SKM-1 (cell line): ENCODE measurements at regions not wholly inside any gene's neighbourhood (a gene's known extent, or its start where the extent isn't known, plus 50 kb on each side); places are given as distances from the start of the nearest gene placed in this dataset.

Source experiments
- DNase-seq: peaks from one replicate; lab custom pipeline; 2025; ENCODE audit not compliant: unreplicated experiment; lab: John Stamatoyannopoulos, UW

DNA sequence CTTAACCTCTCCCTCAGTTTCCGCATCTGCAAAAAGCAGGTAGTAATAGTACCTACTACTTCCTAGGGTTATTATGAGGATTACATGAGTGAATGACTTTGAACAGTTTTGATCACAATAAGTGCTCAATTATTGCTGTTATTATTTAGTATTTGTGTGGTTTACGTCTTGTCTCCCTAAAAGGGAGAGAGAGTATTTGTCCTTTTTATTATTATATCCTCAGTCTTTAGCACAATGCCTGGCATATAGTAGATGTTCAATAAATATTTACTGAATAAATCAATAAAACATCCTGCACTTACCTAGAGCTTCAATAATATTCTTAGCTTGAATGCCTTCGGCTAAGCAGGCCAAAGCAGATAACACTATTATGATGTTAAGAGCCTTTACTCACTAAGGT is 160.0 kb downstream of the TANC2 start:
- DNase-seq, result no peak

DNA sequence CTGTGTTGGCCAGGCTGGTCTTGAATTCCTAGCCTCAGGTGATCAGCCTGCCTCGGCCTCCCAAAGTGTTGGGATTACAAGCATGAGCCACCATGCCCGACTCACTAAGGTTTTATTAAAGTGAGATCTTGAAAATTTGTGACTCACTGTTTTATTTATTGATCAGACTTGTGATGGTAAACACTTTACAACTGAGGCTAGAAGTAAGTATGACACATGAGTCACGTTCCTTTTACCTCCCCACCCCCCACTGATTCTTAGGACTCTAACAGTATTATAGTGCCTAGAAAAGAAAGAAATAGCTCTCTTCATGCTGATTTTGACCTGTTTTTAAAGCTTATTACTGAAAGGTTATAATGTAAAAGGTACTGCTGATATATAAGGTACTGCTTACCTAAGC is 160.6 kb downstream of the TANC2 start:
- no peak for DNase-seq

DNA sequence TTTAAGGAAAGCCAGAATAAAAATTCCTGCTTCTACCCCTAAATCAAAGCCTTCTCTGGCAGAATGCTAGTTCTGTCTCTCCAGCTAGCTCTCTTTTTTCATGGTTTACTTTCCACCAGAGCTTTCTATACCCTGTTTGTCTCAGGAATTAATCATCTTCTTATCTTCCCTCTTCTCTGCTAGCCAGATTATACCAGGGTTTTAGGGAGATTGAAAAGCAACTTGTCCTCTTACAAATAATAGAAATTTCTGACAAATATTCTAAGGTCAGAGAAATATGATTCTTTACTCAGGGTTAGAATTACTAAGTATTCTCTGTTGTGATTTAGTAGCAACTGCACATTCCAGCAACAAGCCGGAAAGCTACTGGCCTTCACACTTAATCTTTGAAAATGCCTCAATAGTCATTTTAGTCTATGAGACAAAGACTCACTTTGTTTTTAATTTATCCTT is 166.4 kb downstream of the TANC2 start:
- DNase-seq, result no peak

DNA sequence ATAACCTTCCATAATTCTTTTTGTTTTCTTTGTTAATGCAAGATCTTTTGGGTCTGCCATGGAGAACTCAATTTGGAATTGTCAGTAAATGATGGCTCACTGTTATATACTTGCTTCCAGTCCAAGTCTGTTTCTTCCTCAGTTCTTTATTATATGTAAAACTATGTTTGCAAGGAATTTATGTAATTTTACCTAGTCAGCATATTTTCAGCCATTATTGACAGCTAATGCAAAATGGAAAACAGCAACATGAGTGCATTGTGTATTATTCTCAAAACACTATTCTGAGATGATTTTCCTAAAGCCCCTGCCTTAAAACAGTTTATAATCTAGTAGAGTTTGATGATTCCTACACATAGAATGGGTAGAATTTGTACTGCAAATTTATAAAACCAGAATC is 167.5 kb downstream of the TANC2 start:
- DNase-seq, result no peak

DNA sequence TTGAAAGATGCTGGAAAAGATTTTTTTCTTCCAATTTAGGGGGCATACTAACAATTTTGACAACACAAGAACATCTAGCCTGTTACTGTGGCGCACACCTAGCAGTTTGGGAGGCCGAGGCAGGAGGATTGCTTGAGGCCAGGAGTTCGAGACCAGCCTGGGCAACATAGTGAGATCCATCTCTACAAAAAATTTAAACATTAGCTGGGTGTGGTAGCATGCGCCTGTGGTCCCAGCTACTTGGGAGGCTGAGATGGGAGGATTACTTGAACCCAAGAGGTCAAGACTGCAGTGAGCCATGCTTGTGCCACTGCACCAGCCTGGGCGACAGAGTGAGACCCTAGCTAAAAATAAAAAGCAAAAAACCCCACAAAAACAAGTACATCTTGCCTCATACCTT is 168.8 kb downstream of the TANC2 start:
- DNase-seq, result no peak

DNA sequence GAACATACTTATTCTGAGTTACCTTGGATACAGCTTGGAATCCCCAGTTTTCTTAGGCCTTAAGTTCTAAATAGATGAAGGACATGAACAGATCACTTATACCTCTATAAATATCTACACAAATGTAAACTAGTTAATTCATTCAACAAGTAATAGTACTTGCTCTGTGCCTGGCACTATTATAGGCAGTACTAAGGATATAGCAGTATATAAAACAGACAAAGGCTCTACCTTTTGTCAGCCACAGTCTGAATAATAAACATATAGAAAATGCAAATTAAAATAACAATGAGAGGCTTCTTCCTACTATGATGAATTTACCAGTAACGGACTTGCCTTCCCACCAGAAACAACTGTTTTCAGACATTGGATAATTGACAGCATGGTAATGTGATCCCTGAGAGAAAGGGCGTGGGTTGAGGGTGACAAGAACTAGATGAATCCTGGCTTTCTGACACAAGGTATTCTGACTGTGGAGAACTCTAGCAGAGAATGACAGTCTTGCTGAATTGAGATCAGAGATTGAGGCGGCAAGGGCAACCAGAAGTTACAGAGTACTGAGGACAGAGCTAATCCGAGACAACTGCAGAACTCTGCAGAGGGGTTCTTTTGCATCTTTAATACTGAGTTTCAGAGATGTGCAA is 170.5 kb downstream of the TANC2 start:
- DNase-seq, result no peak

DNA sequence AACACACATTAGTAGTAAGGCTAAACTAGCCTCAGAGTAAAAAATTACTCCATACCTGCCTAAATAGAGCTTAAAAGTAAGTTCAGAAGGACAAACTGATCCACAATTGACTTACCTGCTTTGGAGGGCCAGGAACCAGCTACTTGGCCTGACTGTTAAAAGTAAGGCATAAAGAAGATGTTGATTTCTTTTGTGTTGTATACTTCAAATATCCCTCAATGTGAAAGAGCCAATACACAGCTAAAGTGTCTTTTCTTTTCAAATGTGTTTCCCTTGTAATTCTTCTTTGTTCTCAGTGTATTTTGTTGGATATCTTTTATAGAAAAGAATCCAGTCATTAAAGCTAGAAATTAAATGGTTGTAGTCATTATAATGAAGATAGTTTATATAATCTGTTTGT is 171.1 kb downstream of the TANC2 start:
- no peak for DNase-seq

DNA sequence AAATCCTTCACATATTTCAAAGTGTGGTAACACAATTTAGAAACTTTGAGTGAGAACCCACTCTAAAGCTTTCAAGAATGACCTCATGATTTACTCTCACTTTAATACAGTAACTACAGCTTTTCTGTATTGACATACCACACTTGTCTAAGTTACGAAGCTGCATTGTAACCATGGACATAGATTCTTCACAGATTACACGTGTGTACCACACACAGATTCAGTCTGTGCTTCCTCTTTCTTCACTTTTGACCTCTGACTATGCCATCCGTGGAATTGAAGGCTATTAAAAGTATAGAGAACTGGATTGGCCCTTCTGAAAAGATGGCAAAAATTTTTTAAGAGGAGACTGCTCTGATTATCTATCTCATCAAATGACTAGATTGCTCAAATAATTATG is 172.7 kb downstream of the TANC2 start:
- no peak for DNase-seq

DNA sequence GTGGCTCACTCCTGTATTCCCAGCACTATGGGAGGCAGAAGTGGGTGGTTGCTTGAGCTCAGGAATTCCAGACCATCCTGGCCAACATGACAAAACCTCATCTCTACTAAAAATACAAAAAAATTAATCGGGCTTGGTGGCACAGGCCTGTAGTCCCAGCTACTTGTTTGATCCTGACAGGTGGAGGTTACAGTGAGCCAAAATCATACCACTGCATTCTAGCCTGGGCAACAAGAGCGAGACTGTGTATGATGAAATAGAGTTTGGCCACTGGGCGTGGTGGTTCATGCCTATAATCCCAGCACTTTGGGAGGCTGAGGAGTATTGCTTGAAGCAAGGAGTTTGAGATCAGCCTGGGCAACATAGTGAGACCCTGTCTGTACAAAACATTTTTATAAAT is 173.3 kb downstream of the TANC2 start:
- DNase-seq, result no peak

DNA sequence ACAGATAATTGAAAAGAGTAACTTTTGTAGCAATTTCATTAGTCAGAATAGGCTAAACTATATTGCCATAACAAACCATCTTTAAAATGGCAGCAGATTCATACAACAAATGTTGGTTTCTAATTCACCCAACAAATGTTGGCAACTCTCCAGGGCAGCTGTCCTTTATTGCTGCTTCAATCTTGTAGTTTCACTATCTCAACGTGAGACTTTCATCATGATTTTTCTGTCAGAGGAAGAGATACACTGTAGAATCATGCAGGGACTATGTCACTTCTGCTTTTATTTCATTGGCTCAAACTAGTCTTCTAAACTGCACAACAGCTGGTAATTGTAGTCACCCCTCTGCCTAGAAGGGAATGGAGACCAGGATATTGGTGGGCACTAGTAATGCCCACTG is 174.2 kb downstream of the TANC2 start:
- peak; percentile 23 for DNase-seq

DNA sequence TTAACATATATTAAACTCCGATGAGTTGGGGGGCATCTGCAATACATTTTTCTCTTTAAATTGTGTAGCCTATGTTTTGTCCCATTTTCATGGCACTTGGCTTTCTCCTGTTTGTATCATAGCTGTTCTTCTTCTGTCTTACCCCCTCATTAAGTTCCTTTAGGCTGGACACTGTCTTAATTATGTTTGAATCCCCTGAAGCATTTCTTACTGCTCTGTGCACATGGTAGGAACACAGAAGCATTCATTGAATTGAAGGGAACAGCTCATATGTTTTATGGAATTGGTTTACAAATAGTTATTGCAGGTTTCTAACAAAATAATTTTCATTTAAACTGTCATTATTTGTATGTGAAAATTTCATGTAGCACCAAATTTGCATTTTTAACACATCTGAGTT is 176.8 kb downstream of the TANC2 start:
- no peak for DNase-seq

DNA sequence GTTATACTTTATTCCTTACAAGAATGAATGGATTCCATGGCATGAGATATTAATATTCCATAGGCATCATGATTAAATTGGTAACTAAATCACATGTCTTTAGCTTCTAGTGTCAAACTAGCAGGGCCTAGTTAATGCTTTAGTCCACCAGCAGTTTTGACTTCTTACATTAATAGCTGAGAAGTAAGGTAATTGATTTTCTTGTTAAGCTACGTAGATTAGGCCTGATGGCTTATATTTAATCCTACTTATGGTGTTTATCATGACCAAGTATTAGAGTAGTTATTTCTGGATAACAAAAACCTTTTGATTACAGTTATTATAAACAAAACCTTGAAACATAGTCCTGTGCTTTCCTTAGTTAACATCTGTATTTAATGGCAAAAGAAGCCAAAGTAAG is 184.5 kb downstream of the TANC2 start:
- DNase-seq, result no peak

DNA sequence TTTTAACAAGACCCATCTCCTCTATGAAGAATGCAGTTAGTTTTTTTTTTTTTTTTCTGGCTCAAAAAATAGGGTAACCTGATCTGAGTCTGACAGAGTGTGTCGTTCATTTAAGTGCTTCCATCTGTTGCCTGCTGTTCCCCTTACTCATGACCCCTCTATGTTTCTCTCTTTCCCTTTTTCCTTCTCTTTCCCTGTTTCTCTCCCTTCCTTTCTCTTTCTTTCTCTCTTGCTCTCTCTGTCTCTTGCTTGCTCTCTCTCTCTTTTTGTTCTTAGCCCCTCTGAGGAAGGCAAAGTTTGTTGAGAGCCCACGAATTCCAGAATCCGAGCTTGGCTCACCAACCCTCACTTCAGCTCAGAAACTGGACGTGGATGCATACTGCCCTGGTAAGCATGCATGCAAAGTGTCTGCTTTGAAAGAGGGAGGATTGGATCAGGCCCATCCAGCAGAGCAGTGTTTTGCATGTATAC is 185.0 kb downstream of the TANC2 start:
- no peak for DNase-seq

DNA sequence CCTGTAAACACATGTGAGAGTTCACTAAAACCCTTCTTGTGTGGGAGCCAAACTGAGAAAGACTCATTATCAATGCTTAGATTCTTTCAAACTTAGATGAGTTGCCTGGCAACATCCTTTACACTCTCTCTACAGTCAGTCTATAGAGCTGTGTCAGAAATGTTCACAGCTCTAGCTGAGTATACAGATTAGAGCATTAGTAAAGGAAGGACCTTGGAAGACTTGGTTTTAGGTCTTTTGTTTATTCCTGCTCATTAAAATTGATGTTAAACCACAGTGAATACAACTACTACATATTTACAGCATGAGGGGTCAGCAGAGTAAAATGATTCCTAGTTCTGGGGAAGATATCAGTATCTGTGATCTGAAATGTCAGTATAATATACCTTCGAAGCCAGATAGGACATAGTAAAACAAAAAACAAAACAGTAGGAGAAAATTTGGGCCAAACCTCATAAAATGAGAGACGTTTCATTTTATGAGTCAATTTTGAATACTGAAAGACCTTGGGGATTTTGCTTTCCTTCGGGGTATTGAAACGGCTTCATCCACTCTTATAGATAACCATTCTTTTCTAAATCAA is 186.0 kb downstream of the TANC2 start:
- DNase-seq, result no peak

DNA sequence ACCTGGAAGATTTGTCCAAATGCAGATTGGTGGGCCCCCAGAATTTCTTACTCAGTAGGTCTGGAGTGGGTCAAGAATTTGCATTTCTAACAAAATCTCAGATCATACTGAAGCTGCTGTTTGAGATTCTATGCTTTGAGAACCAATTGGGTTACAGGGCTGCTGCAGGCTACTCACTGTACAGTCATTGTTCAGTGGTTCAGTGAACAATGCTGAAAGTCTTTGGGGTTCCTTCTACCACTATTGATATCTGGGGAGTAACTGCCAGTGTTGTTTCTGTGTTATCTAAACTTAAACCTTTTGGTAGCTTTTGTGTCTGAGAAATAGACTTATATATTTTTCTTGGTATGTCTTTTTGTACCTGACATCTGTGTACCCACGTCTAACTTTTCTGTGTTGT is 187.5 kb downstream of the TANC2 start:
- DNase-seq, result no peak

DNA sequence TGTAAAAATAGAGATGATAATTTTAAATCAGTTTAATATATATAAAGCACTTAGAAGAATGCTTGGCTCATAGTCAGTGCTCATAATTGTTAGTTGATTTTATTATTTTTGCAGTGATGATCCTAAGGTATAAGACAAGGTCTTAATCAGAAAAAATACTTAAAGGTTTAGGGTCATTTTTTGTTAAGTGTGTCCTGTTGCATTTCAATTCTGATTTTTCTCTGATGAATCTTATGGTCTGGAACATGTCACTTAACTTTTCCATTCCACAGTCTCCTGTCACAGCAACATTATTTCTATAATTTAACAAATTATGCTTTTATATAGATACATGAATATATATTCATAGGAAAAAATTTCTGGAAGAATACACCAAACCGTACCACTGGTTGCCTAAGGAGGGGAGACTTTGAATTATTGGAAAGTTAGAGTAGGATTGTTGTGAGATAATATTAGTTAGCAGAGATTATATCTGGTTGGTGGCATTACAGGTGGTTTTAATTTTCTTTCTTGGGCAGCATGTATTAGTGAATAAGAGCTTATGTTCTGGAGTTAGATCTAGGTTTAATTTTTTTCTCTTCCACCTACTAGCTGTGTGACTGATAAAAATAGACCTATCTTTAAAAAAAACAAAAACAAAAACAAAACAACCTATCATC is 188.7 kb downstream of the TANC2 start:
- no peak for DNase-seq

DNA sequence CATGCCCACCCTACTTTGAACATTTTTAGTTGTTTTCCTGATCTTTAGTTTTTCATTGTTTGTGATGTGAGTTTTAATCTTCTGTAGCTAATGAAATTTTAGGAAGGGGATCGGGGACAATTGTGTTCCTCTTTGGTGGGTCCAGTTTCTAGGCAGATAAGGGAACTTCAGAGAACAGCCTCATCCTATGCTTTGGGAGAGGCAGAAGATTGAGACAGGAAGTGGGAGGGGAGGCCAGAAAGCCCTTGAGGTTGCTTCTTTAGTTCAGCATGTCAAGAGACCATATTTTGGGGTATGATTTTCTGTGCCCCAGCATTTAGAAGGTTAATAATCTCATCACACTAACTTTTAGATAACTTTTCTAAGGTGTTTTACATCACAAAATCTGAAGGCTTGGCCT is 191.0 kb downstream of the TANC2 start:
- no peak for DNase-seq

DNA sequence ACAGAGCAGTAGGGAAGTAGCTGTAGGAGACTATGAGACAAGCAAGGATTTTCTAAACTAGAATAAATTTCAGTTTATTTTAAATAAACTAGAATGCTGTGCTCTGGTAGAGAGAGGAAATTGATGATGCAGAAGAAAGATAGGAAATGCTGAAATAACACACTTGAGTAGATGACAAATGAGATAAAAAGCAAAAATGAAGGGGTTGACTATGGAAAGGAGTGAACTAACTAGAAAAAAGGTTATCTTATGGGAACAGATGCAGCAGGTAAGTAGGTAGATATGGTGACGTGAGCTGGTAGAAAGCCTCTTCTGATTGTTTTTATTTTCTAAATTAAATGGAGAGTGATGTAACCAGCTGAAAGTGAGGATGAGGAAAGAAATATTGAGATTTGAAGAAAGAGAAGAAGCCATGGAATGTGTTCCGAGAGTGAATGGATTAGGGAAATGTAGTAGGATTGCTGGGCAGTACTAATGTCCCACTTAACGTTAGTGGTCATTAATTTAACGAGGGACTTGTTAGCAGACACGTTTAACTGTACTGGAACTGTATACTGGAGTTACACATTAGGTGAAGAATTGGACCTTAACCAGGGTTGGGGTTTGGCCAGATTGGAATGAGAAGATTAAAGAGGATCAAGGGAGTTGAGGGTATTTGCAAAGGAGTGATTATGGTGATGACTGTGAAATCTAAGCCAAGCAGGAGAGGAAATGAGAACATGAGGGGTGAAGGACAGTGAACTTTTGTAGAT is 196.5 kb downstream of the TANC2 start:
- no peak for DNase-seq

DNA sequence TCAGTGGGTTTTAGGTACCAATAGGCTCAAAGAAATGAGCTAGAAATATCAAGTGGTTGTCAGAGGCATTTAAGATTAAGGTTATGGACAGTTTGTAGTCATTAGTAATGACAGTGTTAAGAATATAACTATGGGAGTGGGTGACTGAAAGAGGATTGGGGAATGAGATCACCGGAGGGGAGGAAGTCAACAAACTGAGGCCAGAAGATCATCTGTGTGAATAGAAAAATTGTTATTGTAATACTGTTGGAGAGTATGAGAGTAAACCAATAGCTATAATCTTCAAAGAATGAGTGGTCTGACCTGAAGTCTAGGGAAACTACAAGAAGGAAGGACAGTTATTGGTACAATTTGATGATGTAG is 197.1 kb downstream of the TANC2 start:
- DNase-seq, result no peak

DNA sequence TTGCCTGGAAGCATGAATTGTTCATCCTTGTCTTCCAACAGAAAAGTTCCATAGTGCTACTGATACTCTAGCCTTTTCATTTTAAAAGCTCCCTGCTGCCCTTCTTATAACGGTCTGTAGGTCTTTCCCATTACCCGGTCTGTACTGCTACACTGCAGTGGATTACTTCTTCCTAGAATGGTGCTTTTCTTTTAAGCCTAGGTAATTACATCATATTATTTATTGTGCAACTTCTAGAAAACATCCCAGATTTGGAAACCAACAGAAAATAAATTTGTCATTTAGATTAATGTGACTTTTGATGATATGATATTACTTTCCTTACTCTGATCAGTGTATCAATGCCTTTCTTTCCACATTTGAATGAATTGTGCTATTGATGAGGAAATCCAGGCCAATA is 199.4 kb downstream of the TANC2 start:
- DNase-seq, result no peak

DNA sequence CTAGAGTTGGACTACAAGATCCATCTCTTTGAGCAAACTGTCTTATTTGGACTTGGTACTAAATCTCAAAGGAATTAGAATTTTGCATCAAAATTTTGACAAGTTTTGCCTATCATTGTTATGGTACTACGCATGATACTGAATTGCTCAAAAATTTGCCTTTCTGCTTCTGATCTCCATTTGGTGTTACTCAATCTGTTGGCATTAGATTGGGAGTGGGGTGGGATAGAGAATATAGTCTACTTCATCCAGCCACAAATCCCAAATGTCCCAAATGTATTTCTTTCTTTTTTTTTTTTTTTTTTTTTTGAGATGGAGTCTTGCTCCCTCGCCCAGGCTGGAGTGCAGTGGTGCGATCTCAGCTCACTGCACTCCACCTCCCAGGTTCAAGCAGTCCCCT is 204.8 kb downstream of the TANC2 start:
- no peak for DNase-seq
